Prostate gland (tissue), 2 donors: ENCODE measurements at regions not wholly inside any gene's neighbourhood (a gene's known extent, or its start where the extent isn't known, plus 50 kb on each side); places are given as distances from the start of the nearest gene placed in this dataset.
"Not testable (repeated sequence)": the region's sequence is repeated elsewhere in the genome, so short reads cannot be mapped to it uniquely, and the experiment has no call there.

Experiments used
- DNase-seq: peaks from one replicate; pipeline ENCODE4 v3.0.0-alpha.2; 2019; ENCODE audit warnings: low spot score
- H3K27ac ChIP-seq, 2 donors: fragments of 200-600 bp; sonication (generic); 2 replicates each; pipeline ENCODE4 v1.5.1; 2017 to 2019
- H3K27me3 ChIP-seq: fragments of 200-600 bp; sonication (generic); replicated peaks from 2 replicates; pipeline ENCODE4 v1.5.1; 2019; ENCODE audit not compliant: insufficient read depth
- H3K36me3 ChIP-seq, 2 donors: fragments of 200-600 bp; sonication (generic); 1 replicate in 1 of 2; 2 replicates in 1 of 2; pipeline versions ENCODE4 v1.5.1 to v1.8.1; 2017 to 2019
- H3K4me1 ChIP-seq: fragments of 200-600 bp; sonication (generic); replicated peaks from 2 replicates; pipeline ENCODE4 v1.5.1; 2019
- H3K4me3 ChIP-seq, 2 donors: fragments of 200-600 bp; sonication (generic); 2 replicates each; pipeline ENCODE4 v1.5.1; 2017 to 2019
- H3K9me3 ChIP-seq: fragments of 200-600 bp; sonication (generic); 2 replicates; pipeline ENCODE4 v1.5.1; 2017
- CTCF ChIP-seq, 4 experiments: fragments of 200-600 bp in 2 of 4; fragments of 450-650 bp in 2 of 4; sonication (generic) in 2 of 4; IDR thresholded peaks; 1 replicate in 3 of 4; 2 replicates in 1 of 4; pipeline ENCODE4 v1.5.1; 2016 to 2019; ENCODE audit warnings: antibody characterized with exemption in 4 of 4, mild to moderate bottlenecking in 2 of 4, moderate library complexity in 2 of 4
- POLR2A ChIP-seq: fragments of 450-650 bp; IDR thresholded peaks from one replicate; pipeline ENCODE4 v1.6.1; 2016; ENCODE audit warnings: antibody characterized with exemption, mild to moderate bottlenecking
- POLR2AphosphoS5 ChIP-seq: sonication (generic); formaldehyde crosslinking; IDR thresholded peaks from one replicate; pipeline ENCODE4 v1.6.1; 2017; ENCODE audit warnings: antibody characterized with exemption
- WGBS: methylation state at CpG from one replicate; pipeline ENCODE4 v1.1.5; 2018; 5-methylcytosine and 5-hydroxymethylcytosine counted together
- intact Hi-C: fragments of 100-400 bp; cut with DNase I; formaldehyde crosslinking; loops from one replicate; pipeline ENCODE4 v1.14.2; 2022

- Histone ChIP-seq H3K4me1 (no peaks in the 10 kb centered on the region), H3K36me3 (no peaks in the 10 kb centered on the region), H3K27me3 (no peaks in the 10 kb centered on the region), H3K4me3 (no peak overlapping the region), H3K27ac (no peak overlapping the region), H3K9me3 (no peaks in the 10 kb centered on the region)
- WGBS = 66% methylated on average over 6 of the region's 6 CpGs
- TF ChIP-seq POLR2A (no peak), POLR2AphosphoS5 (no peak), CTCF (IDR thresholded peaks at IDR 0.05) (no peak)
- no peak for DNase-seq
- intact Hi-C loops = no loop called here
These were observed 418.8 kb upstream of the HNRNPA3 start for GRCh38 chr2:176793792-176794191.

DNA sequence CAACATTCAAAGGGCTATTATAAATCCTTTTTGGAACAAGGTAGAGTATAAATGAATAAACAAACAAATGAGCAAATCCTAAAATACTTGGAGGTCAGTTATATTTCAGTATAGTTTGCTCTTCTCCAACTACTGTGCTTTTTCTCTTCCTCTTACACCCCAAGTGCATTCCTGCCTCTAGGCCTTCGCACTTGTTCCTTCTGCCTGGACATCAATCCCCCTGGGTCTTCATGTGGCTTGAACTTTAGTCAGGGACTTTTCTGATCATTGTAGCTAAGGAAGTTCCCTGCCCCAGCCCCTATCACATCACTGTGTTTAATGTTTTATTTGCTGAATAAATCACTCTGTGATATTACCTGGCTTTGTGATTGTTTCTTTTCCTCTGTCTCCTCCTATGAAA is 418.2 kb upstream of the HNRNPA3 start:
- H3K4me1 ChIP-seq = no peaks in the 10 kb centered on the region
- TF ChIP-seq POLR2A = no peak
- TF ChIP-seq CTCF (IDR thresholded peaks at IDR 0.05) = no peak
- TF ChIP-seq POLR2AphosphoS5 = no peak
- intact Hi-C loops = no loop called here
- no peaks in the 10 kb centered on the region for H3K36me3 ChIP-seq
- H3K27me3 ChIP-seq = no peaks in the 10 kb centered on the region
- 78% methylated on average over 1 of the region's 1 CpG for WGBS
- no peaks in the 10 kb centered on the region for H3K9me3 ChIP-seq
- DNase-seq = no peak
- no peak overlapping the region for H3K27ac ChIP-seq
- no peak overlapping the region for H3K4me3 ChIP-seq

DNA sequence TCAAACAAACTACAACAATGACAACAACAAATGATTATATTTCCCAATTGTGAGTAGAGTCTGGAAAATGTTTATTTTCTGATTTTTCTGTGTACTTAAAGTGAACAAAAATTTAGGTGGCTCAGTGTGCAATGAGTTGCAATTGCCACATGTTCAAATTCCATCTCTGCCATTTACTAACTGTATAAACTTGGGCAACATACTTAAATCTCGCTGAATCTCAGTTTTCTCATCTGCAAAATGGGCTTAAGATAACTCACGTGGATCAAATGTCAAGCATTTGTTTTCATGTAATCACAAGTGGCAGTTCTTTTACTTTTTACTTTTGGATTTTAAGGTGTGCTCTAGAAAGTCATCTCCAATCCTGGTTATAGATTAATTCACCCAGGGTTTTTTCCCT is 416.8 kb upstream of the HNRNPA3 start:
- Histone ChIP-seq H3K9me3 (no peaks in the 10 kb centered on the region), H3K36me3 (no peaks in the 10 kb centered on the region), H3K4me1 (no peaks in the 10 kb centered on the region), H3K27me3 (no peaks in the 10 kb centered on the region), H3K4me3 (no peak overlapping the region), H3K27ac (no peak overlapping the region)
- intact Hi-C loops = no loop called here
- WGBS = 97% methylated on average over 2 of the region's 2 CpGs
- no peak for DNase-seq
- TF ChIP-seq POLR2A (no peak), POLR2AphosphoS5 (no peak), CTCF (IDR thresholded peaks at IDR 0.05) (no peak)

GRCh38 chr2:176796677-176797076 is 415.9 kb upstream of the HNRNPA3 start:
- 79% methylated on average over 12 of the region's 13 CpGs for WGBS
- intact Hi-C loops, DNase-seq, H3K27ac ChIP-seq, H3K27me3 ChIP-seq, H3K36me3 ChIP-seq, H3K9me3 ChIP-seq, H3K4me1 ChIP-seq, H3K4me3 ChIP-seq: not testable (repeated sequence)

DNA sequence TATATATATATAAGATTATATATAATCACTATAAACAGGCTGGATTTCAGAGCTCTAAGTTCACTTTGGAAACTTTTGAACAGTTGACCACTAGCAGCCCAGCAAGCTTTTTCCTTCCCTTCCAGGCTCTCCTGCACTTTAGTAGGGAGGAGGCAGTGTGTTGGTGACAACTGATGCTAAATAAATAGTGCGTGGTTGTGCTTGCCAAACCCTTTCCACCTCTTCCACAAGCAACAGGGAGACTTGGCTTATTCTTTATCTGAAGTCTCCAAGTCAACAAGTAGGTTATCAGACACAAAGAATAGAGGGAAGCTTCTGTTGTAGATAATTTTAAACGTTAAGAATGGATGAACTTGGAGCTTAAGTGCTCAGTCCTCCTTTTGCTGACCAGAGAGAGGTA is 408.2 kb upstream of the HNRNPA3 start:
- TF ChIP-seq CTCF (IDR thresholded peaks at IDR 0.05) (no peak), POLR2A (no peak), POLR2AphosphoS5 (no peak)
- 43% methylated on average over 2 of the region's 2 CpGs for WGBS
- intact Hi-C loops = no loop called here

GRCh38 chr2:176805345-176805744 is 407.2 kb upstream of the HNRNPA3 start:
- Histone ChIP-seq H3K4me3 (no peak overlapping the region), H3K36me3 (no peaks in the 10 kb centered on the region), H3K27me3 (no peaks in the 10 kb centered on the region), H3K4me1 (no peaks in the 10 kb centered on the region), H3K27ac (no peak overlapping the region), H3K9me3 (no peaks in the 10 kb centered on the region)
- no peak for DNase-seq
- intact Hi-C loops = no loop called here
- no peak for TF ChIP-seq POLR2AphosphoS5

More for the DNA sequence above, 408.2 kb upstream of the HNRNPA3 start:
- no peaks in the 10 kb centered on the region for H3K36me3 ChIP-seq
- no peaks in the 10 kb centered on the region for H3K27me3 ChIP-seq
- no peaks in the 10 kb centered on the region for H3K9me3 ChIP-seq
- H3K27ac ChIP-seq = no peak overlapping the region
- H3K4me1 ChIP-seq = no peaks in the 10 kb centered on the region
- no peak overlapping the region for H3K4me3 ChIP-seq
- DNase-seq = no peak
